ENCODE measurements at regions not wholly inside any gene's neighbourhood (a gene's known extent, or its start where the extent isn't known, plus 50 kb on each side); places are given as distances from the start of the nearest gene placed in this dataset.

GRCh38 chr2:65922794-65923193, 490.4 kb upstream of the SPRED2 start:
- H3K4me3 Mint-ChIP-seq (ENCODE audit: unreplicated experiment) = no peak overlapping the region
- peaks cover 1% of the 10 kb centered on the region for H3K27me3 Mint-ChIP-seq (ENCODE audit: unreplicated experiment)
- no peaks in the 10 kb centered on the region for H3K9me3 Mint-ChIP-seq (ENCODE audit: unreplicated experiment)
- H3K27ac Mint-ChIP-seq (ENCODE audit: unreplicated experiment) = no peak overlapping the region
- no peaks in the 10 kb centered on the region for H3K4me1 Mint-ChIP-seq (ENCODE audit: low read depth, unreplicated experiment)
- no peak for DNase-seq
- TF ChIP-seq, protein P1, sequence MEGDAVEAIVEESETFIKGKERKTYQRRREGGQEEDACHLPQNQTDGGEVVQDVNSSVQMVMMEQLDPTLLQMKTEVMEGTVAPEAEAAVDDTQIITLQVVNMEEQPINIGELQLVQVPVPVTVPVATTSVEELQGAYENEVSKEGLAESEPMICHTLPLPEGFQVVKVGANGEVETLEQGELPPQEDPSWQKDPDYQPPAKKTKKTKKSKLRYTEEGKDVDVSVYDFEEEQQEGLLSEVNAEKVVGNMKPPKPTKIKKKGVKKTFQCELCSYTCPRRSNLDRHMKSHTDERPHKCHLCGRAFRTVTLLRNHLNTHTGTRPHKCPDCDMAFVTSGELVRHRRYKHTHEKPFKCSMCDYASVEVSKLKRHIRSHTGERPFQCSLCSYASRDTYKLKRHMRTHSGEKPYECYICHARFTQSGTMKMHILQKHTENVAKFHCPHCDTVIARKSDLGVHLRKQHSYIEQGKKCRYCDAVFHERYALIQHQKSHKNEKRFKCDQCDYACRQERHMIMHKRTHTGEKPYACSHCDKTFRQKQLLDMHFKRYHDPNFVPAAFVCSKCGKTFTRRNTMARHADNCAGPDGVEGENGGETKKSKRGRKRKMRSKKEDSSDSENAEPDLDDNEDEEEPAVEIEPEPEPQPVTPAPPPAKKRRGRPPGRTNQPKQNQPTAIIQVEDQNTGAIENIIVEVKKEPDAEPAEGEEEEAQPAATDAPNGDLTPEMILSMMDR (IDR thresholded peaks at IDR 0.05; ENCODE audit: partially characterized antibody, unreplicated experiment) = no peak
- no peaks in the 10 kb centered on the region for H3K36me3 Mint-ChIP-seq (ENCODE audit: unreplicated experiment)

DNA sequence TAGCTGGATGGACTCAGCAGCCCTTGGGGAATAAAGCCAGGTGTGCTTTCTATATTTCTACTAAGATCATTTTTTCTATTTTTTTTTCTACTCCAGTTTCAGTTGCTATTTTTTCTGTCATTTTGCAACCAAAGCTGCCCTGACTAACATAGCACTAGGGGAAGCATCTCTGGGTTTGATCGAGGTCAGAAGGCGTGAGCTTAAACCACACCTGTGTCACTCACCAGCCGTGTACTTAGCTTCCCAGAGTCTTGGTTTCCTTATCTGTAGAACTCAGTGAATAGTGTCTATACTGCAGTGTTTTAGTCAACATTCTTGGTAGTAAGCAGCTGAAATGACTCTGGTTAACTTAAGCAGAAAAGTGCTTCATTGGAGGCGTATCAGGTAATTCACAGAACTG, 489.6 kb upstream of the SPRED2 start:
- no peak for DNase-seq
- Mint-ChIP-seq H3K9me3 (ENCODE audit: unreplicated experiment) (no peaks in the 10 kb centered on the region), H3K27ac (ENCODE audit: unreplicated experiment) (no peak overlapping the region), H3K4me3 (ENCODE audit: unreplicated experiment) (no peak overlapping the region), H3K36me3 (ENCODE audit: unreplicated experiment) (no peaks in the 10 kb centered on the region), H3K27me3 (ENCODE audit: unreplicated experiment) (no peaks in the 10 kb centered on the region), H3K4me1 (ENCODE audit: low read depth, unreplicated experiment) (no peaks in the 10 kb centered on the region)
- TF ChIP-seq, protein P1 (IDR thresholded peaks at IDR 0.05; ENCODE audit: partially characterized antibody, unreplicated experiment) = no peak

DNA sequence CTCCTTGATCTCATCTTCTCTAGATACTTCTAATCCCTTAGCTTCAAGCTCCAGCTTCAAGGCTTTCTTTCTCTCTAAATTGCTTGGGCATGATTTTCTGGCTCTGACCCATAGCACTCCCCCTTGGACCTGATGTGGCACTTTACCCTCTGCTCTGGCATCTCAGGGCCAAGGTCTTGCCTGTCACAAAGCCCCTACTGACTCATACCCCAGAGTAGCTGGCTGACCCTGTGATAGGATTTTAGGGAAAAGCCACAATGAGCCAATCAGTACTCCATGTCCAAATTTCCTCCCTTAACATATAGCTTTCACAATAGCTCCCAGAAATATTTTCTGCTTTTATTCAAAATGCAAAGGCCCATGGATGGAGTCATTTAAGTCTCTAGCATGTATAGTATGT, 488.7 kb upstream of the SPRED2 start:
- Mint-ChIP-seq H3K9me3 (ENCODE audit: unreplicated experiment) (no peaks in the 10 kb centered on the region), H3K4me1 (ENCODE audit: low read depth, unreplicated experiment) (no peaks in the 10 kb centered on the region), H3K27me3 (ENCODE audit: unreplicated experiment) (no peaks in the 10 kb centered on the region), H3K36me3 (ENCODE audit: unreplicated experiment) (no peaks in the 10 kb centered on the region), H3K27ac (ENCODE audit: unreplicated experiment) (no peak overlapping the region), H3K4me3 (ENCODE audit: unreplicated experiment) (no peak overlapping the region)
- TF ChIP-seq, protein P1 (IDR thresholded peaks at IDR 0.05; ENCODE audit: partially characterized antibody, unreplicated experiment) = no peak
- DNase-seq = no peak

GRCh38 chr2:65920659-65921058, 488.3 kb upstream of the SPRED2 start:
- no peak for DNase-seq
- Mint-ChIP-seq H3K36me3 (ENCODE audit: unreplicated experiment) (no peaks in the 10 kb centered on the region), H3K4me3 (ENCODE audit: unreplicated experiment) (no peak overlapping the region), H3K9me3 (ENCODE audit: unreplicated experiment) (no peaks in the 10 kb centered on the region), H3K27ac (ENCODE audit: unreplicated experiment) (no peak overlapping the region), H3K27me3 (ENCODE audit: unreplicated experiment) (no peaks in the 10 kb centered on the region), H3K4me1 (ENCODE audit: low read depth, unreplicated experiment) (no peaks in the 10 kb centered on the region)
- TF ChIP-seq, protein P1 (IDR thresholded peaks at IDR 0.05; ENCODE audit: partially characterized antibody, unreplicated experiment) = no peak

GRCh38 chr2:65919550-65920188, 487.3 kb upstream of the SPRED2 start:
- no peaks in the 10 kb centered on the region for H3K9me3 Mint-ChIP-seq (ENCODE audit: unreplicated experiment)
- H3K27ac Mint-ChIP-seq (ENCODE audit: unreplicated experiment) = no peak overlapping the region
- no peak overlapping the region for H3K4me3 Mint-ChIP-seq (ENCODE audit: unreplicated experiment)
- H3K27me3 Mint-ChIP-seq (ENCODE audit: unreplicated experiment) = no peaks in the 10 kb centered on the region
- H3K36me3 Mint-ChIP-seq (ENCODE audit: unreplicated experiment) = no peaks in the 10 kb centered on the region
- TF ChIP-seq, protein P1 (IDR thresholded peaks at IDR 0.05; ENCODE audit: partially characterized antibody, unreplicated experiment) = peak; percentile 15
- no peak for DNase-seq
- no peaks in the 10 kb centered on the region for H3K4me1 Mint-ChIP-seq (ENCODE audit: low read depth, unreplicated experiment)

All from glutamatergic neuron (in vitro differentiated cells).